ENCODE measurements at regions not wholly inside any gene's neighbourhood (a gene's known extent, or its start where the extent isn't known, plus 50 kb on each side); places are given as distances from the start of the nearest gene placed in this dataset.
"Not testable (repeated sequence)": the region's sequence is repeated elsewhere in the genome, so short reads cannot be mapped to it uniquely, and the experiment has no call there.

DNA sequence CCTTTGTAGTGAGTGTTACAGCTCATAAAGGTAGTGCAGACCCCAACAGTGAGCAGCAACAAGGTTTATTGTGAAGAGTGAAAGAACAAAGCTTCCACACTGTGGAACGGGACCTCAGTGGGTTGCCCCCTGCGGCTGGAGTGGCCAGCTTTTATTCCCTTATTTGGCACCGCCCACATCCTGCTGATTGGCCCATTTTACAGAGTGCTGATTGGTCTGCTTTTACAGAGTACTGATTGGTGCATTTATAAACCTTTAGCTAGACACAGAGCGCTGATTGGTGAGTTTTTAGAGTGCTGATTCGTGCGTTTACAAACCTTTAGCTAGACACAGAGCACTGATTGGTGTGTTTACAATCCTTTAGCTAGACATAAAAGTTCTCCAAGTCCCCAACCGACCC lies 763.9 kb upstream of the TMEFF2 start:
- not testable (repeated sequence) for DNase-seq (ENCODE audit: low read depth)

GRCh38 chr2:192957425-192957824 lies 762.7 kb upstream of the TMEFF2 start:
- DNase-seq (ENCODE audit: low read depth) = no peak

- no peak for DNase-seq (ENCODE audit: low read depth)
These were observed 758.4 kb upstream of the TMEFF2 start for GRCh38 chr2:192953116-192953515.

- DNase-seq (ENCODE audit: low read depth) = no peak
These were observed 757.5 kb upstream of the TMEFF2 start for GRCh38 chr2:192952245-192952644.

- DNase-seq (ENCODE audit: low read depth) = no peak
These were observed 753.6 kb upstream of the TMEFF2 start for GRCh38 chr2:192948316-192948715.

- no peak for DNase-seq (ENCODE audit: low read depth)
These were observed 752.6 kb upstream of the TMEFF2 start for GRCh38 chr2:192947352-192947751.

DNA sequence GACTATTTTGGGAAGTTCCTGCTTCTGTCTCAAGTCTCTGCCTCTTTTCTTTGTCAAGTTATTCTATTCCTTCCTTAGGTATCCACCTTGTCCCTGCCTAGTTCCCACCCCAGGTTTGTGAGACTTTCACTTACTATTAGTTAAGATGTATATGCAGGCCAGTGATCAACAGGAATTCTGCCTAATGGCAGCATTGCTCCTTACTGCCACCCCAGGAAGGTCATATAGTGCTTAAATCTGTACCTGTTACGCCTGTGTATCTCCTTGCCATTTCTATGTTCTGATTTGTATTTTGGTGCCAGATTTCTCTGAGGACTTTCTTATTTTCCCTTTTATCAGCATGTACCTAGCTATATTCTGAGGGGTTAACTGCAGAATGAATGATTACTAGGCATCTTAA lies 746.0 kb upstream of the TMEFF2 start:
- no peak for DNase-seq (ENCODE audit: low read depth)

DNA sequence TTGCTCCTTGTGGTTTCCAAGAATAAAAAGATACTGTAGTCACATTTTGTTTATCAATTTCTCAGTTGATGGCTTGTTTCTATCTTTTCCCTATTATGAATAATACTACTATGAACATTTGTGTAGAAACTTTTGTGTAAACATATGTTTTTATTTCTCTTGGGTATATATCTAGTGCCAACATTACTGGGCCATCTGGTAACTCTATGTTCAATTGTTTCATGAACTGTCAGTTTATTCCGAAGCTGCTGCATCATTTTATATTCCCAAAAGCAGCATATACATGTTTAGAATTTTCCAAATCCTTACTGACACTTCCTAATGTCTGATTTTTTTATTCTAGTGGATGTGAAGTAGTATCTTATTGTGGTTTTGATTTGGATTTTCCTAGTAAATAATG lies 737.6 kb upstream of the TMEFF2 start:
- no peak for DNase-seq (ENCODE audit: low read depth)

GRCh38 chr2:192921631-192922030 lies 726.9 kb upstream of the TMEFF2 start:
- not testable (repeated sequence) for DNase-seq (ENCODE audit: low read depth)

GRCh38 chr2:192901446-192901845 lies 706.7 kb upstream of the TMEFF2 start:
- DNase-seq (ENCODE audit: low read depth) = no peak

DNA sequence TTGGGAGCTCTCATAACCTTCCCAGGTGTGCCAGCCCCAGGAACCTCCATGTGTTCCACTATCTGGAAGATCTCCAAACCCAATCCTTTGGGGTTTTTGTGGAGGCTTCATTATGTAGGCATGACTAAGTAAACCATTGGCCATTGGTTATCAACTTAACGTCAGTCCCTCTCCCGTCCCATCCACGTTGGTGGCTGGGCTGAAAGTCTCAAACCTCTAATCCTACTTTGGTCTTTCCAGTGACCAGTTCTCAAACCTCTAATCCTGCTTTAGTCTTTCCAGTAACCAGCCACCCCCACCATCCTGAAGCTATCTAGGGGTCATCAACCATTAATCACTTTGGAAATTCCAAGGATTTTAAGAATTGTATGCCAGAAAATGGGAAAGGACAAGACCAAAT lies 704.7 kb upstream of the TMEFF2 start:
- DNase-seq (ENCODE audit: low read depth) = no peak

- not testable (repeated sequence) for DNase-seq (ENCODE audit: low read depth)
These were observed 699.2 kb upstream of the TMEFF2 start for GRCh38 chr2:192893976-192894375.

GRCh38 chr2:192888109-192888508 lies 693.4 kb upstream of the TMEFF2 start:
- no peak for DNase-seq (ENCODE audit: low read depth)

DNA sequence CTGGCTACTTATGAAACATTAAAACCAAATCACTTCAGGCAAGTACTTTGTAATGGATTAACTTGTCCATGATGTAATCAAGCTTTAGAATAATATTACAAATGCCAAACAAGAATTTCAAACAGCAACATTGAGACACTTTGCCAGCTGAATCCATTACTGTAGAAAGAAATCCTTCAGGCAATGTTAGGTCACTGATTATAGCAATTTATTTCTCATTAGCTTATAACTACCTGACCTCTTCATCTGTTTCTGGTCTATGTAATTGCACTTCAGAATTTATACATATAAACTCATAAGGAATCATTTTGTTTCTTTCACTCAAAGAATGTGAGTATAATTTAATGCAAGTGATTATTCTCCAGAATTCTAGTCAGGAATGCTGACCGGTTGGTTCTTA lies 692.6 kb upstream of the TMEFF2 start:
- no peak for DNase-seq (ENCODE audit: low read depth)

- no peak for DNase-seq (ENCODE audit: low read depth)
These were observed 691.9 kb upstream of the TMEFF2 start for GRCh38 chr2:192886636-192887035.

GRCh38 chr2:192885569-192886160 lies 690.9 kb upstream of the TMEFF2 start:
- no peak for DNase-seq (ENCODE audit: low read depth)

GRCh38 chr2:192877159-192877558 lies 682.4 kb upstream of the TMEFF2 start:
- no peak for DNase-seq (ENCODE audit: low read depth)

DNA sequence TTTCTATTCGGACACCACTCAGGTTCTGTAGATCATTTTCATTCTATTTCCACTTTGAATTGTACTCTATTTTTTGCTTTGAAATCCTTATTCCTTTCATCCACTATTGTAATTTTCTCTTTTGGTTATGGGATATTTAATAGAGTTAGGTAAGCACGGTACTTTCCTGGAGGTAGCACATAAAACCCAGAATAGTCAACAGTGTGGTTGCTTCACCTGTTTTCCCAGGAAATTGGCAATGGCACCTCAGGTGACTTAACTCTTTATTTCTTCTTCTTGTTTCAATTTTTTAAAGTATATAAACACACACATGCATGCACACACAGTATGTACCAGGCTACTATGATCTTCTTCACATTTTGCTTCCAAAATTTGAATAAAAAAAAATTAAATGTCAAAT lies 682.0 kb upstream of the TMEFF2 start:
- DNase-seq (ENCODE audit: low read depth) = no peak

DNA sequence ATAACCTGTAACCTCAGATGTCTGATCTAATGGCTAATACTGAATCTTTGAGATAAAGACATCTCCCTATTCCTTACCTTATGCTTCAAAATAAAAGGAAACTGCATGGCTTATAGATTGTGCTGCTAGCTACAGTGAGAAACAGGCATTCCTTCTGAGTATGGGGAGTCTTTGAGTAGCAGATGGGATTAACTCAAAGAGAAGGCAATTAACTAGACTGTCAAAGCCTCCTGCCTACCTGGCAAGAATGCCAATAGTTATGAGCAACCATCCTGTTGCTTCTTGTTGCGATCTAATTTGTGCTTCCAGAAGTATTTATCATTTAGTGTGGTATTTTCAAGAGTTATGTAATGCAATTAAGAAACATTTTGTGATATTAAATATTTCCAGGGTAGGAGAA lies 660.0 kb upstream of the TMEFF2 start:
- no peak for DNase-seq (ENCODE audit: low read depth)

- DNase-seq (ENCODE audit: low read depth) = no peak
These were observed 659.3 kb upstream of the TMEFF2 start for GRCh38 chr2:192854031-192854430.

DNA sequence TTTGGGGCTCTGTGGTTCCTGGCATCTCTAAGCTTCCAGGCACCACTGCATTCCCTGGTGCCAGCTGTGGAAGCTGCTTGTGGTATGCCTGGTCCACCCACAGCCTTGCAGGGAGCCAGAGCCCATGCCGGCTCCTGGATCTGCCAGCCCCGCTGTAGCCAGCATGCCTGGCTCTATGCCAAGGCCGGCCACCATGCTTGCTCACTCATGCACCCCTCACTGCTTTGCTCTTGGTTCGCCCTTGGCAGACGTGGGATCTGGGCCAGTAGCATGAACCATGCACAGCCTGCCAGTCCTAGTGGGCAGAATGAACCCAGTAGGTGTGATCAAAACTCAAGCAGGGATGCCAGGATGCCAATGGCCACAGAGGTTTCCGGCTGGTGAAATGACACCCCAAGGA lies 634.2 kb upstream of the TMEFF2 start:
- DNase-seq (ENCODE audit: low read depth) = no peak

DNA sequence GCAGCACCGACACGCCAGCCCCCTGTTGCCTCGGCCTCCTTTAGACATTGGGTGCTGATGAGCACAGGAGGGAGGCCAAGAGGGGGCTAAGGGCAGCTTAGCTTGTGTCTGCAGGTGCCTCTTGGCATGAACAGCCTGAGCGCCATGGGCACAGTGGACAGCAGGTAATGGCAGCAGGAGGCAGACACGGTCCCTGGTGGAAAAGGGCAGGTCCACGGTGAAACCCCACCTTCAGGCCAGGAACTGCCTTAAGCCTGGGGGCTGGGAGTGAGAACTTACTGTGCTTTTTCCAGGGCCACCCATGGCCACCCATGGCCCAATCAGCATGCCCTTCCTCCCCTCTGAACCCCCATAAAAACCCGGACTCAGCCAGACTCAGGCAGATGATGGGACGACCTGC lies 633.4 kb upstream of the TMEFF2 start:
- DNase-seq (ENCODE audit: low read depth) = no peak

GRCh38 chr2:192827735-192828134 lies 633.0 kb upstream of the TMEFF2 start:
- no peak for DNase-seq (ENCODE audit: low read depth)

GRCh38 chr2:192814376-192814775 lies 619.6 kb upstream of the TMEFF2 start:
- DNase-seq (ENCODE audit: low read depth) = no peak

DNA sequence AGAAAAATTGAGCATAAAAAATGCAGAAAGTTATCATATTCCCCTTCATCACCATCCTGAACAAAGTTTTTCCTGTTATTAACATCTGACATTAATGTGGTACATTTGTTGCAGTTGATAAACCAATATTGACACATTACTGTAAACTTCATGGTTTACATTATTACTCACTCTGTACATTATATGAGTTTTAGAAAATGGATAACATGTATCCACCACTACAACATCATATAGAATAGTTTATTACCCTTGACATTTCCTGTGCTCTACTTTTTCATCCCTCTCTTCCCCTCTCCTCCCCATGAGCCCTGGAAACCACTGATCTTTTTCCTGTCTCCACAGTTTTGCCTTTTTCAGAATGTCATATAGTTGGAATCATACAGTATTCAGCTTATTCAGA lies 618.6 kb upstream of the TMEFF2 start:
- DNase-seq (ENCODE audit: low read depth) = no peak

Data from iris pigment epithelial cell (primary cell).